ENCODE measurements at regions not wholly inside any gene's neighbourhood (a gene's known extent, or its start where the extent isn't known, plus 50 kb on each side); places are given as distances from the start of the nearest gene placed in this dataset.
A peak's percentile ranks its signal among the peaks of the same experiment; 100 is the strongest.

DNA sequence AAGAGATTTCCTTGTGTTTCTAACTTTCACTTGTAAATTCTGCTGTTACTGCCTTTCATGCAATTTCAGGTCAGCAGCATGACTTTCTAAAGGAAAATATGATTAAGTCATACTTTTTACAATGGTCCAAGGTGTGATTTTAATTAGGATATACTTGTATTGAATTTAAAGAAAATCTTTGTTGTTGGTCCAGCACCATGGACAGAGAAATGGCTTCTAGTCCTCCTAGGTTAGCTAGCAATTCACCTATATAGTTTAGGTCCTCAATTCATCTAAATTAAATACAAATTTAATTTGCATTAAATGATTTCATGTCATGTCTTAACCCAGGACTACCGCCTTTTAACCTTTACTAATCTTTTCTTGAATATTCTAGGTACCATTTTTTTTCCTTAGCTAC, 304.9 kb upstream of the RPS6KA3 start:
- ATAC-seq (no peak), DNase-seq (peak; percentile 37)
- Histone ChIP-seq H4K20me1 (ENCODE audit: low read length) (no peaks in the 10 kb centered on the region), H3K36me3 (ENCODE audit: low read depth, low read length) (no peaks in the 10 kb centered on the region), H3K79me2 (ENCODE audit: low read length) (no peaks in the 10 kb centered on the region), H3K9ac (ENCODE audit: low read length) (no peak overlapping the region), H3K4me1 (ENCODE audit: insufficient read depth, low read length) (no peaks in the 10 kb centered on the region), H2AFZ (ENCODE audit: low read length) (no peak overlapping the region), H3K4me2 (ENCODE audit: low read length) (no peak overlapping the region), H3K4me3 (ENCODE audit: low read length) (no peak overlapping the region), H3K27me3 (ENCODE audit: low read length) (no peaks in the 10 kb centered on the region), H3K9me3 (ENCODE audit: low read length) (no peaks in the 10 kb centered on the region), H3K9me2 (replicated peaks; ENCODE audit: low read length) (no peaks in the 10 kb centered on the region), H3F3A (ENCODE audit: low read length, unreplicated experiment) (no peaks in the 10 kb centered on the region), H3K27ac (ENCODE audit: low read length) (no peak overlapping the region)
- BruUV-seq (replicated peaks), result no TSS peak
- intact Hi-C loops (cut with micrococcal nuclease), result no loop called here
- ChIA-PET POLR2A (ENCODE audit: unreplicated experiment) (interaction anchor here (0.5 kb wide), 1 partner anchor 1099 kb away, joined by 4 read pairs; no protein-coding TSS in a partner anchor), CTCF (no interaction called here)
- TF ChIP-seq, protein P1, sequence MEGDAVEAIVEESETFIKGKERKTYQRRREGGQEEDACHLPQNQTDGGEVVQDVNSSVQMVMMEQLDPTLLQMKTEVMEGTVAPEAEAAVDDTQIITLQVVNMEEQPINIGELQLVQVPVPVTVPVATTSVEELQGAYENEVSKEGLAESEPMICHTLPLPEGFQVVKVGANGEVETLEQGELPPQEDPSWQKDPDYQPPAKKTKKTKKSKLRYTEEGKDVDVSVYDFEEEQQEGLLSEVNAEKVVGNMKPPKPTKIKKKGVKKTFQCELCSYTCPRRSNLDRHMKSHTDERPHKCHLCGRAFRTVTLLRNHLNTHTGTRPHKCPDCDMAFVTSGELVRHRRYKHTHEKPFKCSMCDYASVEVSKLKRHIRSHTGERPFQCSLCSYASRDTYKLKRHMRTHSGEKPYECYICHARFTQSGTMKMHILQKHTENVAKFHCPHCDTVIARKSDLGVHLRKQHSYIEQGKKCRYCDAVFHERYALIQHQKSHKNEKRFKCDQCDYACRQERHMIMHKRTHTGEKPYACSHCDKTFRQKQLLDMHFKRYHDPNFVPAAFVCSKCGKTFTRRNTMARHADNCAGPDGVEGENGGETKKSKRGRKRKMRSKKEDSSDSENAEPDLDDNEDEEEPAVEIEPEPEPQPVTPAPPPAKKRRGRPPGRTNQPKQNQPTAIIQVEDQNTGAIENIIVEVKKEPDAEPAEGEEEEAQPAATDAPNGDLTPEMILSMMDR (conservative IDR thresholded peaks at IDR 0.05; ENCODE audit: low read depth, low read length), result no peak
- TF ChIP-seq EZH2phosphoT487 (IDR thresholded peaks at IDR 0.05; ENCODE audit: borderline replicate concordance, low read length) (no peak), EZH2 (IDR thresholded peaks at IDR 0.05; ENCODE audit: low read length, unreplicated experiment) (no peak)

DNA sequence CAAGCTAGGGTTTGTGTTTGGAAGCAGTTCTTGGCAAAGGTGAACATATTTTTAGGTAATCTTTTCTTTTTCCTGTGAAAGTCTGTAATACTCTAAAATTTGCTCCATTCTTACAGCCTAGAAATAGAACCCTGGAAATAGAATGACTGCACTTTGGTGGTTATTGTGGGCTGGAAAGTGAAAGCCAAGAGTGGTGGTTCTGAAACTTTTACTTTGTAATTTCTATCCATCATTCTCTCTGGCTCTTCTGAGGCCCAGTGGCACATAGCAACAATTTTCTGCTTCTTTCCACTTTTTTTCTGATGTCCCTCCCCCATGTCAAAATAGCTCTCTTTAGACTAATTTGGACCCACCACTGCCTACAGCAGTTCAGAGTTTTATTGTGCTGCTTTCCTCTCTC, 300.4 kb upstream of the RPS6KA3 start:
- Histone ChIP-seq H3K27ac (ENCODE audit: low read length) (no peak overlapping the region), H3K4me3 (ENCODE audit: low read length) (no peak overlapping the region), H3K79me2 (ENCODE audit: low read length) (no peaks in the 10 kb centered on the region), H2AFZ (ENCODE audit: low read length) (no peak overlapping the region), H3K27me3 (ENCODE audit: low read length) (no peaks in the 10 kb centered on the region), H3K36me3 (ENCODE audit: low read depth, low read length) (no peaks in the 10 kb centered on the region), H3K9me2 (replicated peaks; ENCODE audit: low read length) (no peaks in the 10 kb centered on the region), H3K4me2 (ENCODE audit: low read length) (no peak overlapping the region), H3K9ac (ENCODE audit: low read length) (no peak overlapping the region), H3K4me1 (ENCODE audit: insufficient read depth, low read length) (no peaks in the 10 kb centered on the region), H4K20me1 (ENCODE audit: low read length) (no peaks in the 10 kb centered on the region), H3F3A (ENCODE audit: low read length, unreplicated experiment) (no peaks in the 10 kb centered on the region), H3K9me3 (ENCODE audit: low read length) (no peaks in the 10 kb centered on the region)
- POLR2A ChIA-PET (ENCODE audit: unreplicated experiment), result no interaction called here
- DNase-seq, result no peak
- CTCF ChIA-PET, result no interaction called here
- intact Hi-C loops (cut with micrococcal nuclease), result no loop called here
- TF ChIP-seq, protein P1 (conservative IDR thresholded peaks at IDR 0.05; ENCODE audit: low read depth, low read length), result no peak
- TF ChIP-seq EZH2 (IDR thresholded peaks at IDR 0.05; ENCODE audit: low read length, unreplicated experiment) (no peak), EZH2phosphoT487 (IDR thresholded peaks at IDR 0.05; ENCODE audit: borderline replicate concordance, low read length) (no peak)
- ATAC-seq, result no peak
- no TSS peak for BruUV-seq (replicated peaks)

DNA sequence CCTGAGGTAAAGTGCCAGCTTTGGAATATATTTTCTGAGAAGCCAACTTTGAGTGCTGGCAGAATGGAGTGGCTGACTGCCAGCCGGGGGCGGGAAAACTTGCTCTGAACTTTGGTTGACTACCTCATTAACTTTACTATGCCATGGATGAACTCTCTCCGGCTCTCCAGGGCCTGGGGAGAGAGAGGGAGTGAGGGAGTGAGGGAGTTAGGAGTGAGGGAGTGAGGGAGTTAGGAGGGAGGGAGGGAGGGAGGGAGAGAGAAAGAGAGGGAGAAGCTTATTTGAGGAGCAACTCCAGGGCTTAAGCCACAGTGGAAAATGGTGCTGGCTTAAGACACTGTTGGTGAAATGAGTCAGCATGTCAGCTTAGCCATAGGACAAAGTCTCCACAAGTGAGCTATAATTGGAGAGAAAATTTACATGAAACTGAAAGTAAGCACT, 280.9 kb upstream of the RPS6KA3 start:
- Histone ChIP-seq H3K27ac (ENCODE audit: low read length) (no peak overlapping the region), H2AFZ (ENCODE audit: low read length) (no peak overlapping the region), H3K4me3 (ENCODE audit: low read length) (no peak overlapping the region), H3F3A (ENCODE audit: low read length, unreplicated experiment) (no peaks in the 10 kb centered on the region), H3K9ac (ENCODE audit: low read length) (no peak overlapping the region), H3K9me2 (replicated peaks; ENCODE audit: low read length) (no peaks in the 10 kb centered on the region), H3K27me3 (ENCODE audit: low read length) (no peaks in the 10 kb centered on the region), H3K79me2 (ENCODE audit: low read length) (no peaks in the 10 kb centered on the region), H3K36me3 (ENCODE audit: low read depth, low read length) (no peaks in the 10 kb centered on the region), H3K4me2 (ENCODE audit: low read length) (no peak overlapping the region), H3K9me3 (ENCODE audit: low read length) (no peaks in the 10 kb centered on the region), H3K4me1 (ENCODE audit: insufficient read depth, low read length) (no peaks in the 10 kb centered on the region), H4K20me1 (ENCODE audit: low read length) (no peaks in the 10 kb centered on the region)
- DNase-seq, result peak; percentile 26
- TF ChIP-seq EZH2 (IDR thresholded peaks at IDR 0.05; ENCODE audit: low read length, unreplicated experiment) (no peak), EZH2phosphoT487 (IDR thresholded peaks at IDR 0.05; ENCODE audit: borderline replicate concordance, low read length) (no peak)
- TF ChIP-seq, protein P1 (conservative IDR thresholded peaks at IDR 0.05; ENCODE audit: low read depth, low read length), result no peak
- intact Hi-C loops (cut with micrococcal nuclease), result no loop called here
- no TSS peak for BruUV-seq (replicated peaks)
- CTCF ChIA-PET, result interaction anchor here (0.7 kb wide), 1 partner anchor 933 kb away, joined by 3 read pairs; no protein-coding TSS in a partner anchor
- POLR2A ChIA-PET (ENCODE audit: unreplicated experiment), result no interaction called here
- ATAC-seq, result no peak

Data from PC-3 (cell line).